Body of pancreas (tissue), 4 donors: ENCODE measurements at regions not wholly inside any gene's neighbourhood (a gene's known extent, or its start where the extent isn't known, plus 50 kb on each side); places are given as distances from the start of the nearest gene placed in this dataset.

Experiments
- ATAC-seq: fragments of 150-250 bp; one replicate; pipeline ENCODE4 v1.9.1; 2016
- DNase-seq, 4 donors: peaks; one replicate each; pipeline ENCODE4 v3.0.0-alpha.2; 2019
- H3K27ac ChIP-seq, 4 donors: fragments of 200-600 bp; sonication (generic); 1 replicate in 3 of 4; 2 replicates in 1 of 4; pipeline versions ENCODE4 v1.5.1 to v1.6.1; 2016 to 2019; ENCODE audit warnings: mild to moderate bottlenecking in 1 of 4, mixed read lengths in 1 of 4, moderate library complexity in 1 of 4
- H3K27me3 ChIP-seq, 2 donors: fragments of 200-600 bp; sonication (generic); one replicate each; pipeline ENCODE4 v1.6.0; 2016; ENCODE audit warnings: mild to moderate bottlenecking in 1 of 2
- H3K36me3 ChIP-seq, 2 donors: fragments of 200-600 bp; sonication (generic); replicated peaks in 1 of 2; 2 replicates each; pipeline ENCODE4 v1.5.1; 2016; ENCODE audit warnings: low read depth in 2 of 2; ENCODE audit not compliant: insufficient read depth in 1 of 2
- H3K4me1 ChIP-seq: fragments of 200-600 bp; sonication (generic); one replicate; pipeline ENCODE4 v1.6.0; 2016
- H3K4me3 ChIP-seq, 2 donors: fragments of 200-600 bp; sonication (generic); 1 replicate in 1 of 2; 2 replicates in 1 of 2; pipeline ENCODE4 v1.5.1; 2016 to 2019
- H3K9me3 ChIP-seq, 3 donors: fragments of 200-600 bp; sonication (generic); 1 replicate in 2 of 3; 2 replicates in 1 of 3; pipeline ENCODE4 v1.5.1; 2016
- CTCF ChIP-seq, 7 experiments: fragments of 450-650 bp in 4 of 7; fragments of 200-600 bp in 3 of 7; sonication (generic) in 3 of 7; IDR thresholded peaks; one replicate each; pipeline ENCODE4 v1.5.1; 2016 to 2019; ENCODE audit warnings: antibody characterized with exemption in 7 of 7
- POLR2A ChIP-seq, 3 donors: fragments of 450-650 bp; IDR thresholded peaks; one replicate each; pipeline ENCODE4 v1.6.1; 2016; ENCODE audit warnings: antibody characterized with exemption in 3 of 3, mild to moderate bottlenecking in 2 of 3
- WGBS, 2 donors: methylation state at CpG; one replicate each; pipeline ENCODE4 v1.1.5; 2017; 5-methylcytosine and 5-hydroxymethylcytosine counted together
- intact Hi-C: fragments of 100-400 bp; cut with DNase I; formaldehyde crosslinking; loops from one replicate; pipeline ENCODE4 v1.15.1; 2023

- 54 to 63% methylated on average over 4 of the region's 4 CpGs for WGBS, 2 donors
- H3K27ac ChIP-seq = no peak overlapping the region
Measured at GRCh38 chr11:112377946-112378345, 117.3 kb upstream of the PLET1 start.

GRCh38 chr11:112380464-112380863 is 119.8 kb upstream of the PLET1 start:
- no peaks in the 10 kb centered on the region for H3K4me1 ChIP-seq
- no peaks in the 10 kb centered on the region for H3K36me3 ChIP-seq
- TF ChIP-seq CTCF (IDR thresholded peaks at IDR 0.05) (no peak), POLR2A (IDR thresholded peaks at IDR 0.05) (no peak)
- 84 to 85% methylated on average over 7 to 9 of the region's 9 CpGs for WGBS, 2 donors
- ATAC-seq (no peak), DNase-seq (no peak)
- no peaks in the 10 kb centered on the region for H3K27me3 ChIP-seq
- intact Hi-C loops = no loop called here
- H3K27ac ChIP-seq = no peak overlapping the region
- no peaks in the 10 kb centered on the region for H3K9me3 ChIP-seq
- no peak overlapping the region for H3K4me3 ChIP-seq

More at GRCh38 chr11:112377946-112378345, 117.3 kb upstream of the PLET1 start:
- Histone ChIP-seq H3K36me3 (no peaks in the 10 kb centered on the region), H3K27me3 (no peaks in the 10 kb centered on the region), H3K4me1 (no peaks in the 10 kb centered on the region), H3K4me3 (no peak overlapping the region), H3K9me3 (no peaks in the 10 kb centered on the region)
- TF ChIP-seq CTCF (IDR thresholded peaks at IDR 0.05) (no peak), POLR2A (IDR thresholded peaks at IDR 0.05) (no peak)
- ATAC-seq (no peak), DNase-seq (no peak)
- intact Hi-C loops = no loop called here

GRCh38 chr11:112381578-112381977 is 120.9 kb upstream of the PLET1 start:
- Histone ChIP-seq H3K4me3 (no peak overlapping the region), H3K27me3 (no peaks in the 10 kb centered on the region), H3K27ac (no peak overlapping the region), H3K9me3 (no peaks in the 10 kb centered on the region), H3K4me1 (no peaks in the 10 kb centered on the region), H3K36me3 (no peaks in the 10 kb centered on the region)
- no peak for ATAC-seq
- TF ChIP-seq POLR2A (IDR thresholded peaks at IDR 0.05) = no peak
- DNase-seq = no peak
- WGBS, 2 donors = 57 to 62% methylated on average over 5 of the region's 5 CpGs
- intact Hi-C loops = no loop called here

- H3K27me3 ChIP-seq = no peaks in the 10 kb centered on the region
- no peak overlapping the region for H3K27ac ChIP-seq
- 45 to 58% methylated on average over 5 of the region's 5 CpGs for WGBS, 2 donors
- DNase-seq (no peak), ATAC-seq (no peak)
- intact Hi-C loops = no loop called here
- H3K4me3 ChIP-seq = no peak overlapping the region
- TF ChIP-seq CTCF (IDR thresholded peaks at IDR 0.05) = no peak
- no peak for TF ChIP-seq POLR2A (IDR thresholded peaks at IDR 0.05)
- H3K9me3 ChIP-seq = no peaks in the 10 kb centered on the region
- no peaks in the 10 kb centered on the region for H3K36me3 ChIP-seq
- no peaks in the 10 kb centered on the region for H3K4me1 ChIP-seq
Measured at GRCh38 chr11:112382561-112382960, 121.9 kb upstream of the PLET1 start.

GRCh38 chr11:112388496-112388895 is 127.8 kb upstream of the PLET1 start:
- TF ChIP-seq POLR2A (IDR thresholded peaks at IDR 0.05) (no peak), CTCF (IDR thresholded peaks at IDR 0.05) (no peak)
- DNase-seq = no peak
- Histone ChIP-seq H3K4me3 (no peak overlapping the region), H3K36me3 (no peaks in the 10 kb centered on the region), H3K4me1 (no peaks in the 10 kb centered on the region), H3K27me3 (no peaks in the 10 kb centered on the region), H3K27ac (no peak overlapping the region), H3K9me3 (no peaks in the 10 kb centered on the region)
- intact Hi-C loops = no loop called here
- ATAC-seq = no peak
